Activated T-helper 17 cell treated with anti-CD3 and anti-CD28 coated beads, Interleukin-2, amount 50 U/mL, for 72 hours (primary cell): ENCODE measurements at regions not wholly inside any gene's neighbourhood (a gene's known extent, or its start where the extent isn't known, plus 50 kb on each side); places are given as distances from the start of the nearest gene placed in this dataset.

ENCODE experiments used
- ATAC-seq: fragments of 150-1000 bp; cut with Tn5 transposase; replicated peaks from 2 replicates; pipeline ENCODE4 v1.10.0; 2021; ENCODE audit warnings: mild to moderate bottlenecking, moderate library complexity
- H3K27ac Mint-ChIP-seq: one replicate; pipeline ENCODE4 v1.8.0; 2022; ENCODE audit warnings: mixed read lengths
- H3K27me3 Mint-ChIP-seq: one replicate; pipeline ENCODE4 v1.8.0; 2022; ENCODE audit warnings: mixed read lengths
- H3K36me3 Mint-ChIP-seq: one replicate; pipeline ENCODE4 v1.8.0; 2022; ENCODE audit warnings: low read depth, mild to moderate bottlenecking, mixed read lengths
- H3K4me1 Mint-ChIP-seq: one replicate; pipeline ENCODE4 v1.8.0; 2022; ENCODE audit warnings: mixed read lengths
- H3K4me3 Mint-ChIP-seq: one replicate; pipeline ENCODE4 v1.8.0; 2022; ENCODE audit warnings: mild to moderate bottlenecking, mixed read lengths
- H3K9me3 Mint-ChIP-seq: one replicate; pipeline ENCODE4 v1.8.0; 2022; ENCODE audit warnings: mixed read lengths

DNA sequence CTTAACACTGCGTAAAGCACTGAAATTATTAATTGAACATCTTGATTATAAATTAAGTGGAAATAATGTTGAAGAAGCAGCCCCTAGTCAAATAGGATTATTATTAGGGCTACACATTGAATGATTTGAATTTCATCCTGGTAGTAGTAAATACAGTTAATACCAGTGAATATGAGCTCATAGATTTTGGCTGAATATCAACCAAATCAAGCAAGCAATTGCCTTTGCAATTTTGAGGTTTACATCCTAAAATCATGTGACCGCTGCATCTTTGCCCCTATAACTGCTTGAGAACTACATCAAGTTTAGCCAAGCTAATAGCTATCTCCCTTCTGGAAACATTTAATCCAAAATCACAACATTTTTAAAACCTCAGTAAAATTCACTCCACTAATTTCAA lies 801.2 kb upstream of the PIK3C3 start:
- H3K9me3 Mint-ChIP-seq: peaks cover 11% of the 10 kb centered on the region
- H3K4me1 Mint-ChIP-seq: no peaks in the 10 kb centered on the region
- no peak overlapping the region for H3K27ac Mint-ChIP-seq
- ATAC-seq: no peak
- H3K27me3 Mint-ChIP-seq: no peaks in the 10 kb centered on the region
- H3K4me3 Mint-ChIP-seq: no peak overlapping the region
- H3K36me3 Mint-ChIP-seq: no peaks in the 10 kb centered on the region

DNA sequence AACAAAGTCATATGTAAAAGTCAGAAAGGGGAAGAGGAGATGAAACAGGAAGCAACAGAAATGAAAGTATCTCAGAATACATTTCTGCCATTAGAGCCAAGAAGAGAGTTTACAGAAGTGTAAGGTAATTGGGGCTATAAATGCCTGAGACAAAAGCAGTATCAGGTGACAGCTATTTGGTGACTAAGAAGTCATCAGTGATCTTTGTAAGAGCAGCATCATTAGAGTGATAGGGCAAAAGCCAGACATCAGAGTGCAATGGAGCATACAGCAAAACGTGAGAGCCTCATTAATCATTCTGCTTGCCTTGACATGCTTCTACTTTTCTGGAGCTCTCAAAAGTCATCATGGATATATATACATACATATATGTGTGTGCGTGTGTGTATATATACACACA lies 804.7 kb upstream of the PIK3C3 start:
- H3K4me1 Mint-ChIP-seq: no peaks in the 10 kb centered on the region
- no peak overlapping the region for H3K4me3 Mint-ChIP-seq
- H3K27me3 Mint-ChIP-seq: no peaks in the 10 kb centered on the region
- no peak overlapping the region for H3K27ac Mint-ChIP-seq
- ATAC-seq: no peak
- peaks cover 13% of the 10 kb centered on the region for H3K9me3 Mint-ChIP-seq
- H3K36me3 Mint-ChIP-seq: no peaks in the 10 kb centered on the region

DNA sequence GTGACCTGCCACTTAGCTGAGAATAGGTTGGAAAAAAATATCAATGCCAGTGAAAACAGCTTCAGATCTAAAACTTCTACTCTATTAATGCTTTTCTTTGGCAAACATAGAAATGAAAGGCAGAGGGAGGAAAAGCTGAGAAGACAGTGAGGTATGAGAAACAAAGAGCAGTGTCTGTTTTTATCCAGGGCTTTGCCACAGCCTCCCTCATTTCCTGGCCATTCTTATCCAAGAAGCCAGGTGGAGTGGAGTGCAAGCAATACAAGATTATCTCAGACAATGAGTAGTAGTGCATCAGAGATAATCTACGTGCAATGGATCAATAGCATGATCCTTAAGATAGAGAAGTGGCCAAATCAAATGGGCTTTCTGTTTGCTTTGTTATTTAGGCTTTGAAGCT lies 808.7 kb upstream of the PIK3C3 start:
- Mint-ChIP-seq H3K27ac (no peak overlapping the region), H3K9me3 (peaks cover 29% of the 10 kb centered on the region), H3K4me1 (no peaks in the 10 kb centered on the region), H3K27me3 (no peaks in the 10 kb centered on the region), H3K36me3 (no peaks in the 10 kb centered on the region), H3K4me3 (no peak overlapping the region)
- no peak for ATAC-seq

DNA sequence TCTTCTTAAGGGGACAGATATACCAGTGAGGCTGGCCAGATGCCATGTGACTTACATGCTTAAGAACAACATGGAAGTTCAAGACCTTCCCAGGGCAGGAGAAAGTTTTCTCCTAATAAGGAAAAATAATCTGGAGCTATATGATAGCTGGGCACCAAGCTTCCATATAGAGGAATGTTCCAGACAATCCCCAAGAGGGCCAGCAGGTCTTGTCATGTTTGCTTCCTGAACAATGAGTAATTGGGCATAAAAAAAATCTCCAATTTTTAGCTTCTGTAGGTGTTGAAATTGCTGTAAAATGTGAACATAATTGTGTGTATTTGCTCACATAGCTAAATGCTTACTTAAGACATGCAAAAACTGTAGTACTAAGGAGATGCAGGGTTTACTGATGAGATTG lies 809.5 kb upstream of the PIK3C3 start:
- Mint-ChIP-seq H3K9me3 (peaks cover 30% of the 10 kb centered on the region), H3K4me1 (no peaks in the 10 kb centered on the region), H3K27me3 (no peaks in the 10 kb centered on the region), H3K4me3 (no peak overlapping the region), H3K36me3 (no peaks in the 10 kb centered on the region), H3K27ac (no peak overlapping the region)
- ATAC-seq: no peak

DNA sequence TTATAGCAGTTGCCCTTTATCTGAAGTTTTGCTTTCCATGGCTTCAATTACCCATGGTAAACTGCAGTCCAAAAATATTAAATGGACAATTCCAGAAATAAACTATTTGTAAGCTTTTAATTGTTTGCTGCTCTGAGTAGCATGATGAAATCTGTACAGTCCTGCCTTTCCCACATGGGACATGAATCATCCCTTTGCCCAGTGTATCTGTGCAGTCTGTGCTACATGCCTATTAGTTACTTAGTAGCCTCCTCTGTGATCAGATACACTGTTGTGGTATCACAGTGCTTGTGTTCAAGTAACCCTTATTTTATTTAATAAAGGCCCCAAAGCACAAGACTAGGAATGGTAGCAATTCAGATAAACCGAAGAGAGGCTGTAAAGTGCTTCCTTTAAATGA lies 810.6 kb upstream of the PIK3C3 start:
- peaks cover 24% of the 10 kb centered on the region for H3K9me3 Mint-ChIP-seq
- no peak overlapping the region for H3K27ac Mint-ChIP-seq
- H3K4me1 Mint-ChIP-seq: no peaks in the 10 kb centered on the region
- H3K27me3 Mint-ChIP-seq: no peaks in the 10 kb centered on the region
- no peaks in the 10 kb centered on the region for H3K36me3 Mint-ChIP-seq
- ATAC-seq: no peak
- H3K4me3 Mint-ChIP-seq: no peak overlapping the region

DNA sequence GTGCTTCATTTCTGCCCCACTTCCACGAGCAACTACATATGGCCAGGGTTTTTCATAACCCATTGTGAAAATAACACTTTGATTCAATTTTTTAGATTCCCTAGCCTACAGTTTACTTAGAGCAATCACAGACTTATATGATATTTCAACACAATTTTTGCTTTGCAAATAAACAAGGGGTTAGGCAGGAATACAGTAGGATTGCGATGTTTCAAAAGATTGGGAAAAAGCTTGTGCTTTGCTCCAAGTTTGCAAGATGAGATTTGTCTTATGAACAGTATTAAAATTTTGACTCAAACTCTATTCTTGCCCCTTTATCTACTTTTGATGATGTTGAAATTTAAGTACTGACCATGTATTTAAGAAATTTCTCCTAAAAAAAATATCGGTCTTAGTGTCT lies 814.5 kb upstream of the PIK3C3 start:
- H3K27ac Mint-ChIP-seq: no peak overlapping the region
- no peak for ATAC-seq
- H3K36me3 Mint-ChIP-seq: no peaks in the 10 kb centered on the region
- peaks cover 22% of the 10 kb centered on the region for H3K9me3 Mint-ChIP-seq
- no peak overlapping the region for H3K4me3 Mint-ChIP-seq
- no peaks in the 10 kb centered on the region for H3K4me1 Mint-ChIP-seq
- no peaks in the 10 kb centered on the region for H3K27me3 Mint-ChIP-seq

DNA sequence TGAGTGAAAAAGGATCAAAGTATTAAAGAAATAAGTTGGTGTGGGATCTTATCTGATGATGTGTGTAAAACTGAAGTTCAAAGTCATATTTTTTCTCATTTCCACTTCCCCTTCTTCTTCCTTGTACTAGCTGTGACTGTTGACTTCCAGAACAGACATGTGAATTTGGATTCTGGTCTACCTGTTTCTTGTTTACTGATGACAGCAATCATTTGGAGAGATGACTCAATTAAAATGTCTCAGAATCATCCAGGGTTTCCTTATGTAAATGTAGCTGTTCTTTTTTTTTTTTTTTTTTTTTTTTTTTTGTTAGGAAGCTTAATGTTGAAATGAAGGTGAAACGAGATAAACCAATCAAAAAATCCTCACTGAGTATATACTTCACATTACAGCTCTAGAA lies 819.9 kb upstream of the PIK3C3 start:
- no peak for ATAC-seq
- Mint-ChIP-seq H3K9me3 (peaks cover 15% of the 10 kb centered on the region), H3K4me3 (no peak overlapping the region), H3K27me3 (no peaks in the 10 kb centered on the region), H3K27ac (no peak overlapping the region), H3K4me1 (no peaks in the 10 kb centered on the region), H3K36me3 (no peaks in the 10 kb centered on the region)

DNA sequence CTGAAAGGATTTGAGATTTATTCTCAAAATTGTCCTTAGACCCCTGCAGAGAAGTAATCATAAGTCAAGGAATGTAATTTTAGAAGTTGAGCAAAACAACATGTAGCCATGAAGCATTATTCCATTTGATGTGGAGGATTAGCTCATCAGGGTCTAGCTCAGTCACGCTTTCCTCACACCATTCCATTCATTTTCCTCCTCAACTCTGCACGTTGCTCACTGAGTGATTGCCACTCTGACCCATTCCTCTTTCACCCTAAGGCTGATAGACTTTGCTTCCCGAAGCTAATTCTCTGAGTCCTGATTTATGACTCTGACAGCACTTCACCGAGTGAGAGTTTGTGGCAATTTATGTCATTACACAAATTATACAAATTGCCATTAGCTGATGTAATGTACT lies 820.6 kb upstream of the PIK3C3 start:
- H3K27ac Mint-ChIP-seq: no peak overlapping the region
- H3K27me3 Mint-ChIP-seq: no peaks in the 10 kb centered on the region
- H3K36me3 Mint-ChIP-seq: no peaks in the 10 kb centered on the region
- no peaks in the 10 kb centered on the region for H3K4me1 Mint-ChIP-seq
- no peak overlapping the region for H3K4me3 Mint-ChIP-seq
- H3K9me3 Mint-ChIP-seq: peaks cover 15% of the 10 kb centered on the region
- ATAC-seq: no peak

DNA sequence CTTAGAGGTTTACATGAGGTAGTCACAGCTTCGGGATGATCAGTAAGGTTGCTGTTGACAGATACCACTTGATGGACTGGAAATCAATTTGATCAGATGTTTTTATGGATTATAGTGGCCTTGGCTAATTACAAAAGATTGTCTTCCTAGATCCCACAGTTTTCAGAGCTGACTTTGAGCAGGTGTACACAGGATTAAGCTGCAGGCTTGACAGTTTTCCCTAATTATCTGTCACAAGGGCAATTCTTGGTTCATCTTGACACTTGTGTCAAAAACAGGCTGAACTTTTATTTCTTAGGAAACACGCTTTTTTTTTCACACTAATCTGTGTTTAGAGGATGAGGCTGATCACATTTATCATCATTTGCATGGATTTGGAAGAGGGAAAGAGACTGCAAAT lies 824.0 kb upstream of the PIK3C3 start:
- no peaks in the 10 kb centered on the region for H3K4me1 Mint-ChIP-seq
- no peaks in the 10 kb centered on the region for H3K36me3 Mint-ChIP-seq
- H3K27me3 Mint-ChIP-seq: no peaks in the 10 kb centered on the region
- H3K27ac Mint-ChIP-seq: no peak overlapping the region
- no peak for ATAC-seq
- H3K9me3 Mint-ChIP-seq: peaks cover 26% of the 10 kb centered on the region
- H3K4me3 Mint-ChIP-seq: no peak overlapping the region

DNA sequence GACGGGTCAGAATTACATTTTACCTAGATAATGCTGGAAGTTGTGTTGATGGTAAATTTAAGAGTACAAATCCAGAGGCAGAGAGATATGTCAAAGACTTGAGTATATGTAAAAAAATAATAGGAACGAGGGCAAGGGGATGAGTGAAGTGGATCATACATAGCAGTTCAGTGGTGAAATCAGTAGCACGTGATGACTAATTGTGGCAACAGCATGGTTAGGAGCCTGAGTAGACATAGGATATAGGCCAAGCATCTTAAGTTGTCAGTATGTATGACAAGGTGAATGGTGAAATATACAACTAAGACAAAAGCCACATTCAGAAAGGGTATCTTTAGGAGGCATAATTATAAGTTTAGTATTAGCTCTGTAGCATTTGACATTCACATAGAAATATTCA lies 826.5 kb upstream of the PIK3C3 start:
- H3K9me3 Mint-ChIP-seq: peaks cover 20% of the 10 kb centered on the region
- no peak overlapping the region for H3K27ac Mint-ChIP-seq
- no peaks in the 10 kb centered on the region for H3K36me3 Mint-ChIP-seq
- no peaks in the 10 kb centered on the region for H3K4me1 Mint-ChIP-seq
- no peak for ATAC-seq
- H3K4me3 Mint-ChIP-seq: no peak overlapping the region
- no peaks in the 10 kb centered on the region for H3K27me3 Mint-ChIP-seq

DNA sequence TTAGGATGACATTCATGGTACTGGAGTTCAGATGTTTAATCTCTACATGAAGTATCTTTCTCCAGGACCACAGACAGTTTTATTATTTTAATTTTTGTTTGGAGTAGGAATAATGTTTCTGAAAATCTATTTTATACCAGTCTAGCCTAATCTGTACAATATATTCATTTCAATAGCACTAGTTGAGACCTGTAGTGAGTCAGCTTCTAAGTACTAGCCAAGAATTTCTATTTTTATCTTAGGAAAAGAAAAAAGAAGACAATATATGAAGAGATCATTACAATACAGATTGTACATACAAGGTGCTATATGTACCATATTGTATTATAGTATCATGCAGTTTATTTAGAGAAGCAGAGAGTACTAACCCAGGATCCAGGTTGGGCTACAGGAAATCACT lies 826.9 kb upstream of the PIK3C3 start:
- no peak for ATAC-seq
- Mint-ChIP-seq H3K9me3 (peaks cover 20% of the 10 kb centered on the region), H3K36me3 (no peaks in the 10 kb centered on the region), H3K4me1 (no peaks in the 10 kb centered on the region), H3K27me3 (no peaks in the 10 kb centered on the region), H3K4me3 (no peak overlapping the region), H3K27ac (no peak overlapping the region)

DNA sequence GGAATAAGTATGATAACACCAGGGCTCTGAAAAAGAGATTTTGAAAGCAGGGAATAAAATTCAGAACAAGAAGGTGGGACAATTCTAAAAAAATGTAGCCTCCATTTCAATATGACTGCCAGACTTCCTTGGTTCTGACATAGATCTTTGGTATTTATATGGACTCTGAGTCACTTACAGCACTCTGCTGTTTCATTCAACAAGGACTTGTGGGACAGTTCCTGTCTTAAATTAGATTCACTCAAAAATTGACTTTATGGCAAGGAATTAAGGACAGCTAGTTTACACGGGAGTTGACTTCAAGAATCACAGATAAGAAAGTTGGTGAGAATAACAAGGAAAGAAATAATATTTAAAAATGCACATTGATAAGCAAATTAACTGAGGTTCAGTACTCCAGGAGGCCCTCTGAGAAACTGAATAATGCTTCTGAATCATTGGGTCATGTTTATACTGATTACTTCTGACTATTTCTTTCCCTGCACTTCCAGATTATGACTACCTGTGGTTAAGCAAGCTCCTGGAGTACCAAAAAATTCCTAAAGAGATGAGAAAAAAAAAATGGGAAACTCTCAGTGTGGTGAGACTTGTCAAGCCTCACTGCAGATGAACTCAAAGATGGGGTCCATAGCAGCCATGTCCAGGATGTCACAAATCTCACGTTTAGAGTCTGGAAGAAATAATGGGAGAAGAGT lies 828.3 kb upstream of the PIK3C3 start:
- Mint-ChIP-seq H3K27ac (no peak overlapping the region), H3K4me3 (no peak overlapping the region), H3K9me3 (peaks cover 19% of the 10 kb centered on the region), H3K4me1 (no peaks in the 10 kb centered on the region), H3K36me3 (no peaks in the 10 kb centered on the region), H3K27me3 (no peaks in the 10 kb centered on the region)
- no peak for ATAC-seq

DNA sequence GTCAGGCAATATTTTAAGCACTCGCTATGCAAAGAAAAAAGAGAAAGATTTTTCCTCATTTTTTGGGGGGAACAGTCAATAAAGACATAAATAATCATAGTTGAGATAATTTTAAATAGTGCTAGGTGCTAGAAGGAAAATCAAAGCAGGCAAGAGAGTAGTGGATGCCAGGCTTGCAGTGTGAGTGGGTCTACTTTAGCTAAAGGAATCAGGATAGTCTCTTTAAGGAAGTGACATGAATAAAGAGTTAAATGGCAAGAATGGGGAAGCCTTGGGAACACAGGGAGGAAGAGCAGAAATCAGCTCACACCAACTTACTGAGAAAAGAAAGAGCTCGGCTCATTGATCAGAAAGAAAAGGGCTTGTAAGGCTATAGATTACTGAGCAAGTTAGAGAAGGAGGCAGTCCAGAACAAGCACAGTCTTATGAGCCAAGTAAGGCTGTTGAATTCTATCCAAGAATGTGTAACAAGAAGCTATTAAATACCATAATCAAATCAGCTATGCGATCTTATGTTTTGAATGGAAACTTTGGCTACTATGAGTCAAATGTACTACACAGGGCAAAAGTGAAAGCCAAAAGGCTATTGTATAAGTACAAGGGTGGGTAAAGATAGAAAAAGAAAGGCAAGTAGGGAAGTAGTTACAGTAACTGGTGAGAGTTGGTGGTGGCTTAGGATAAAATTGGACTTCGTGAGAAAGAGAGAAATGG lies 833.8 kb upstream of the PIK3C3 start:
- peaks cover 15% of the 10 kb centered on the region for H3K9me3 Mint-ChIP-seq
- no peaks in the 10 kb centered on the region for H3K36me3 Mint-ChIP-seq
- no peak overlapping the region for H3K27ac Mint-ChIP-seq
- H3K4me3 Mint-ChIP-seq: no peak overlapping the region
- ATAC-seq: no peak
- H3K4me1 Mint-ChIP-seq: no peaks in the 10 kb centered on the region
- H3K27me3 Mint-ChIP-seq: no peaks in the 10 kb centered on the region

DNA sequence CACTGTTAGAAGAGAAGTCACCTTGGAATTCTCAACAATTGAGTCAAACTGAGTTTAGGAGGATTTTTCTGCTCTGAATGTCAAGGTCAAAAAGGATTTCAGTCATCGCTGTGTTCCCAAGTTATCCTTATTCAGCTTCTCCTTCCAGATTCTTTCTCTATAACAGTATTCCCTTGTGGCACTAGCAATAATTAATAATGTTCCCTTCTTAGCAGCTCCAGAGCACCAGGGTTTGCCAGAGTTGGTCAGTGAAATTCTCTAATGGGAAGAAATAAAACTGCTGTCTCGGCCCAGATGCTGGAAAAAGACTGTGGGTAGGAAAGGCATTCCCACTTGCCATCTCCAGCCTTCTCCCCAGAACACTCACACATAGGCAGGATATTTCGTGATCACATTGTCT lies 836.0 kb upstream of the PIK3C3 start:
- Mint-ChIP-seq H3K27me3 (no peaks in the 10 kb centered on the region), H3K9me3 (peaks cover 15% of the 10 kb centered on the region), H3K4me1 (no peaks in the 10 kb centered on the region), H3K36me3 (no peaks in the 10 kb centered on the region), H3K4me3 (no peak overlapping the region), H3K27ac (no peak overlapping the region)
- ATAC-seq: no peak

DNA sequence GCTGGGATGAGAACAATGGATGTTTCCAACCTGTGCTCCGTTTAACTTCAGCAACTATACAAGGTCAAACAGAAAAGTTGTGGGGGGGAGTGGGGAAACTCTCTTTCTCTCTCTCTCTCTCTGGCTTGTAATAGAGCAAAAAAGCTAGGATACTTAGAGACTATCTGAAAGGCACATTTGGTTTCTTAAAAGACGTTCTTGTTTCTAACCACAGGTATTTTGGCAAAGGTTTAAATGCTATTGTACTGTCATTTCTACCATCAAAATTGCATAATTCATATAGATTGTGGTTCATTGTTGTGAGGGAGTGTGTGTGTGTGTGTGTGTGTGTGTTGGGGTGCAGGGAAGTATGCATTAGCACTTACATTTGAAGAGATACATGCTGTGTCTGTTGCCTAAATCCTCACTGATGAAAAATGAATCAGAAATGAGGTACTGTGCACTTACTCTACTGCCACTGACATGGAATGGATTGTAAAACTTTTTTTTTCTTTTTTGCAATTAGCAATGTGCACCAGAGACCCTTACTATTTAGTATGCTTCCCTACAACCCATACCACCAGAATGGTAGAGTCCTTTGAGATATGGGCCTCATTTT lies 841.0 kb upstream of the PIK3C3 start:
- H3K4me1 Mint-ChIP-seq: no peaks in the 10 kb centered on the region
- H3K27ac Mint-ChIP-seq: no peak overlapping the region
- H3K4me3 Mint-ChIP-seq: no peak overlapping the region
- H3K36me3 Mint-ChIP-seq: no peaks in the 10 kb centered on the region
- peaks cover 23% of the 10 kb centered on the region for H3K9me3 Mint-ChIP-seq
- ATAC-seq: no peak
- H3K27me3 Mint-ChIP-seq: no peaks in the 10 kb centered on the region
